ENCODE measurements at regions not wholly inside any gene's neighbourhood (a gene's known extent, or its start where the extent isn't known, plus 50 kb on each side); places are given as distances from the start of the nearest gene placed in this dataset.
"Not testable (repeated sequence)": the region's sequence is repeated elsewhere in the genome, so short reads cannot be mapped to it uniquely, and the experiment has no call there.

- H3K79me1 ChIP-seq (replicated peaks; ENCODE audit: low read length, poor library complexity, severe bottlenecking); H3K4me2 ChIP-seq (ENCODE audit: low read length, poor library complexity, severe bottlenecking); H3K36me3 ChIP-seq (ENCODE audit: control insufficient read depth in 1 of 2, insufficient read depth in 2 of 2, low read depth in 1 of 2, low read length in 2 of 2); H3K4ac ChIP-seq (ENCODE audit: low read depth in 1 of 2, low read length in 2 of 2); H2BK120ac ChIP-seq (ENCODE audit: low read depth, low read length); H3K9me3 ChIP-seq (ENCODE audit: control insufficient read depth, low read length); H3K4me3 ChIP-seq (ENCODE audit: insufficient read depth in 1 of 2, low read depth in 1 of 2, low read length in 2 of 2); H3K9ac ChIP-seq (ENCODE audit: low read length); H2BK12ac ChIP-seq (ENCODE audit: low read length in 2 of 2); H3K23ac ChIP-seq (ENCODE audit: low read length in 2 of 2); H3K27me3 ChIP-seq (ENCODE audit: control insufficient read depth in 1 of 2, insufficient read depth in 1 of 2, low read length in 2 of 2); H2BK5ac ChIP-seq (ENCODE audit: low read depth, low read length, poor library complexity, severe bottlenecking); H2BK15ac ChIP-seq (ENCODE audit: low read depth, poor library complexity, severe bottlenecking); H3K18ac ChIP-seq (ENCODE audit: low read depth in 1 of 2, low read length in 2 of 2); H3K14ac ChIP-seq (ENCODE audit: low read length in 2 of 2); H4K91ac ChIP-seq (ENCODE audit: low read length); H3K4me1 ChIP-seq (ENCODE audit: control insufficient read depth, insufficient read depth, low read depth, low read length); H3K27ac ChIP-seq (ENCODE audit: low read length, poor library complexity, severe bottlenecking); H4K8ac ChIP-seq (ENCODE audit: low read length); H2AFZ ChIP-seq (ENCODE audit: low read depth, low read length); H2AK5ac ChIP-seq (ENCODE audit: low read length, severe bottlenecking): not testable (repeated sequence)
- 89% methylated on average over 3 of the region's 5 CpGs for WGBS
- DNase-seq, result peak; percentile 60
Observed at GRCh38 chr7:29635067-29636008, 71.7 kb downstream of the PRR15 start.

- Histone ChIP-seq H3K4ac (ENCODE audit: low read depth in 1 of 2, low read length in 2 of 2) (no peak overlapping the region), H3K9me3 (ENCODE audit: control insufficient read depth, low read length) (no peaks in the 10 kb centered on the region)
- WGBS, result 68% methylated on average over 1 of the region's 1 CpG
Observed at GRCh38 chr7:29636009-29636351, 72.3 kb downstream of the PRR15 start.

DNA sequence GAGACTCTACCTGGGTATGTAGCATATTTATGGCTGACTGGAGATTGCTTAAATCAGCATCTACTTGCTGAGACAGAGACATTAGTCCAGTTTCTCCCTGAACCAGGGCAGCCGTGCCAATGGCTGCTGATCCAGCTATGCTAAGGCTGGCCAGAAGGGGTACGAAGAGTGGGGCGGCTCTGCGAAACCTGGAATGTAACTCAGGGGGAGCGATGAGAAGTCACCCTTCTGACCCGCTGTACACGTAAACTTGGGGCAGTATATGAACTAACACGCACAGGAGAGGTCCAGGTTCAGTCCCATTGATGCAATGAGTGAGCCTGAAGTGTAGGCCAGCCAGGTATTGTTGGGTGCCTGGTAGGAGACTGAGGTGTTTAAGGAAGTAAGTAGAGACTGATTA lies 73.7 kb downstream of the PRR15 start:
- H3K4me1 ChIP-seq (ENCODE audit: control insufficient read depth, insufficient read depth, low read depth, low read length), result peaks cover 1% of the 10 kb centered on the region
- no peaks in the 10 kb centered on the region for H3K79me1 ChIP-seq (replicated peaks; ENCODE audit: low read length, poor library complexity, severe bottlenecking)
- H3K18ac ChIP-seq (ENCODE audit: low read depth in 1 of 2, low read length in 2 of 2), result no peak overlapping the region
- no peak overlapping the region for H3K23ac ChIP-seq (ENCODE audit: low read length in 2 of 2)
- H4K8ac ChIP-seq (ENCODE audit: low read length), result no peak overlapping the region
- no peak overlapping the region for H2BK12ac ChIP-seq (ENCODE audit: low read length in 2 of 2)
- no peaks in the 10 kb centered on the region for H3K9me3 ChIP-seq (ENCODE audit: control insufficient read depth, low read length)
- H2BK120ac ChIP-seq (ENCODE audit: low read depth, low read length), result no peak overlapping the region
- no peak overlapping the region for H4K91ac ChIP-seq (ENCODE audit: low read length)
- no peak overlapping the region for H2AK5ac ChIP-seq (ENCODE audit: low read length, severe bottlenecking)
- H2BK15ac ChIP-seq (ENCODE audit: low read depth, poor library complexity, severe bottlenecking), result no peak overlapping the region
- no peak overlapping the region for H2BK5ac ChIP-seq (ENCODE audit: low read depth, low read length, poor library complexity, severe bottlenecking)
- H3K4me2 ChIP-seq (ENCODE audit: low read length, poor library complexity, severe bottlenecking), result no peak overlapping the region
- H3K36me3 ChIP-seq (ENCODE audit: control insufficient read depth in 1 of 2, insufficient read depth in 2 of 2, low read depth in 1 of 2, low read length in 2 of 2), result no peaks in the 10 kb centered on the region
- H3K27ac ChIP-seq (ENCODE audit: low read length, poor library complexity, severe bottlenecking), result no peak overlapping the region
- H3K4me3 ChIP-seq (ENCODE audit: insufficient read depth in 1 of 2, low read depth in 1 of 2, low read length in 2 of 2), result no peak overlapping the region
- over 99% methylated on average over 8 of the region's 8 CpGs for WGBS
- H3K14ac ChIP-seq (ENCODE audit: low read length in 2 of 2), result no peak overlapping the region
- no peak overlapping the region for H3K4ac ChIP-seq (ENCODE audit: low read depth in 1 of 2, low read length in 2 of 2)
- H2AFZ ChIP-seq (ENCODE audit: low read depth, low read length), result no peak overlapping the region
- no peaks in the 10 kb centered on the region for H3K27me3 ChIP-seq (ENCODE audit: control insufficient read depth in 1 of 2, insufficient read depth in 1 of 2, low read length in 2 of 2)
- no peak overlapping the region for H3K9ac ChIP-seq (ENCODE audit: low read length)
- no peak for DNase-seq

More at GRCh38 chr7:29636009-29636351, 72.3 kb downstream of the PRR15 start:
- H3K18ac ChIP-seq (ENCODE audit: low read depth in 1 of 2, low read length in 2 of 2), result no peak overlapping the region
- H4K91ac ChIP-seq (ENCODE audit: low read length), result no peak overlapping the region
- DNase-seq, result no peak
- H2AK5ac ChIP-seq (ENCODE audit: low read length, severe bottlenecking), result no peak overlapping the region
- no peak overlapping the region for H3K4me2 ChIP-seq (ENCODE audit: low read length, poor library complexity, severe bottlenecking)
- H3K79me1 ChIP-seq (replicated peaks; ENCODE audit: low read length, poor library complexity, severe bottlenecking), result no peaks in the 10 kb centered on the region
- no peak overlapping the region for H3K23ac ChIP-seq (ENCODE audit: low read length in 2 of 2)
- no peaks in the 10 kb centered on the region for H3K27me3 ChIP-seq (ENCODE audit: control insufficient read depth in 1 of 2, insufficient read depth in 1 of 2, low read length in 2 of 2)
- no peak overlapping the region for H4K8ac ChIP-seq (ENCODE audit: low read length)
- no peaks in the 10 kb centered on the region for H3K36me3 ChIP-seq (ENCODE audit: control insufficient read depth in 1 of 2, insufficient read depth in 2 of 2, low read depth in 1 of 2, low read length in 2 of 2)
- no peak overlapping the region for H2BK5ac ChIP-seq (ENCODE audit: low read depth, low read length, poor library complexity, severe bottlenecking)
- H3K27ac ChIP-seq (ENCODE audit: low read length, poor library complexity, severe bottlenecking), result no peak overlapping the region
- no peak overlapping the region for H2AFZ ChIP-seq (ENCODE audit: low read depth, low read length)
- no peak overlapping the region for H2BK120ac ChIP-seq (ENCODE audit: low read depth, low read length)
- no peak overlapping the region for H3K4me3 ChIP-seq (ENCODE audit: insufficient read depth in 1 of 2, low read depth in 1 of 2, low read length in 2 of 2)
- no peak overlapping the region for H3K14ac ChIP-seq (ENCODE audit: low read length in 2 of 2)
- H3K9ac ChIP-seq (ENCODE audit: low read length), result no peak overlapping the region
- no peak overlapping the region for H2BK15ac ChIP-seq (ENCODE audit: low read depth, poor library complexity, severe bottlenecking)
- H2BK12ac ChIP-seq (ENCODE audit: low read length in 2 of 2), result no peak overlapping the region
- no peaks in the 10 kb centered on the region for H3K4me1 ChIP-seq (ENCODE audit: control insufficient read depth, insufficient read depth, low read depth, low read length)

DNA sequence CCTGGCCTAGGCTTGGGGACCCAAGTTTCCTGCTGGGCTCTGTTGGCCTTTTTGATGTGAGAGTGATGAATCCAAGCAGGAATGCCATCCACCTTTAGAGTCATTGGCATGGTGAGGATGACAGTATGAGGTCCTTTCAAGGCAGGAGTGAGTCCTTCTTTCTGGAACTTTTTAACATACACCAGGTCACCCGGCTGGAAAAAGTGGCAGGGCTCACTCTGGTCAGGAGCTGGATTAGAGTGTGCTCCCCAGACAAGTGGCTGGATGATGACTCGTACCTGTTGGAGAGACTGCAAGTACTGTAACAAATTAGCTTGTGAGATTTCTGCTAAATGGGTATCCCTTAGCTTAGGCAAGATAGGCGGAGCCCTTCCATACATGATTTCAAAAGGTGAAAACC lies 75.2 kb downstream of the PRR15 start:
- 72% methylated on average over 3 of the region's 3 CpGs for WGBS
- H2BK12ac ChIP-seq (ENCODE audit: low read length in 2 of 2); H3K18ac ChIP-seq (ENCODE audit: low read depth in 1 of 2, low read length in 2 of 2): not testable (repeated sequence)

More for the DNA sequence above, 75.2 kb downstream of the PRR15 start:
- not testable (repeated sequence) for H3K23ac ChIP-seq (ENCODE audit: low read length in 2 of 2); H3K36me3 ChIP-seq (ENCODE audit: control insufficient read depth in 1 of 2, insufficient read depth in 2 of 2, low read depth in 1 of 2, low read length in 2 of 2); H2BK5ac ChIP-seq (ENCODE audit: low read depth, low read length, poor library complexity, severe bottlenecking); H3K4ac ChIP-seq (ENCODE audit: low read depth in 1 of 2, low read length in 2 of 2); H2BK15ac ChIP-seq (ENCODE audit: low read depth, poor library complexity, severe bottlenecking); DNase-seq; H2AFZ ChIP-seq (ENCODE audit: low read depth, low read length); H3K14ac ChIP-seq (ENCODE audit: low read length in 2 of 2); H4K91ac ChIP-seq (ENCODE audit: low read length); H3K79me1 ChIP-seq (replicated peaks; ENCODE audit: low read length, poor library complexity, severe bottlenecking); H2BK120ac ChIP-seq (ENCODE audit: low read depth, low read length); H3K27ac ChIP-seq (ENCODE audit: low read length, poor library complexity, severe bottlenecking); H3K4me3 ChIP-seq (ENCODE audit: insufficient read depth in 1 of 2, low read depth in 1 of 2, low read length in 2 of 2); H2AK5ac ChIP-seq (ENCODE audit: low read length, severe bottlenecking); H3K27me3 ChIP-seq (ENCODE audit: control insufficient read depth in 1 of 2, insufficient read depth in 1 of 2, low read length in 2 of 2); H3K9me3 ChIP-seq (ENCODE audit: control insufficient read depth, low read length); H3K4me1 ChIP-seq (ENCODE audit: control insufficient read depth, insufficient read depth, low read depth, low read length); H4K8ac ChIP-seq (ENCODE audit: low read length); H3K9ac ChIP-seq (ENCODE audit: low read length); H3K4me2 ChIP-seq (ENCODE audit: low read length, poor library complexity, severe bottlenecking)

Measured in mesenchymal stem cell (in vitro differentiated cells and primary cell).